ENCODE measurements at regions not wholly inside any gene's neighbourhood (a gene's known extent, or its start where the extent isn't known, plus 50 kb on each side); places are given as distances from the start of the nearest gene placed in this dataset.

GRCh38 chr10:131675104-131675503 lies 225.7 kb upstream of the PPP2R2D start:
- no peak for DNase-seq

More at GRCh38 chr10:131675104-131675503, 225.7 kb upstream of the PPP2R2D start:
- H3K79me2 ChIP-seq (ENCODE audit: insufficient read depth, low read length): no peaks in the 10 kb centered on the region
- H3K27ac Mint-ChIP-seq: no peak overlapping the region
- H3K4me2 ChIP-seq (ENCODE audit: insufficient read depth, insufficient read length, low read length): no peak overlapping the region
- peaks cover 17 to 18% of the 10 kb centered on the region in 2 experiments for H3K9me3 Mint-ChIP-seq
- H4K5ac ChIP-seq (ENCODE audit: insufficient read length, low read depth, low read length): no peak overlapping the region
- H3K4me3 Mint-ChIP-seq: no peak overlapping the region
- no peak for TF ChIP-seq CTCF (conservative IDR thresholded peaks at IDR 0.05)
- H2AK5ac ChIP-seq (ENCODE audit: insufficient read length, low read length): no peak overlapping the region
- no peaks in the 10 kb centered on the region for H3K9me3 ChIP-seq (ENCODE audit: control insufficient read depth, low read depth, low read length)
- no peaks in the 10 kb centered on the region for H3K27me3 ChIP-seq (ENCODE audit: insufficient read depth, low read length)
- H2BK12ac ChIP-seq (ENCODE audit: insufficient read length, low read depth, low read length): no peak overlapping the region
- peaks cover 2 to 18% (median 9%) of the 10 kb centered on the region in 3 experiments; a peak in 5 of 7 replicates for H3K36me3 Mint-ChIP-seq (ENCODE audit: insufficient read depth in 1 of 3, low read depth in 3 of 3)
- no peak overlapping the region for H3K27ac ChIP-seq (ENCODE audit: insufficient read length, low read depth, low read length)
- no peak overlapping the region for H2BK15ac ChIP-seq (ENCODE audit: low read depth, low read length)
- H2BK20ac ChIP-seq (ENCODE audit: low read depth, low read length, poor library complexity, severe bottlenecking): no peak overlapping the region
- no peak overlapping the region for H2AFZ ChIP-seq (ENCODE audit: low read length)
- no peak overlapping the region for H3K56ac ChIP-seq (ENCODE audit: insufficient read length, low read depth, low read length)
- no peak overlapping the region for H3T11ph ChIP-seq (ENCODE audit: low read length)
- H3K79me1 ChIP-seq (ENCODE audit: insufficient read depth, low read depth, low read length, poor library complexity, severe bottlenecking): no peaks in the 10 kb centered on the region
- H2BK5ac ChIP-seq (ENCODE audit: insufficient read length, low read length): no peak overlapping the region
- no peak overlapping the region for H2BK120ac ChIP-seq (ENCODE audit: low read depth, low read length, poor library complexity, severe bottlenecking)
- H3K4me1 ChIP-seq (ENCODE audit: insufficient read depth, low read length): peaks cover 5% of the 10 kb centered on the region; the same call in 1 of the 2 replicates
- H3K23me2 ChIP-seq (ENCODE audit: insufficient read length, low read depth, low read length, poor library complexity, severe bottlenecking): peaks cover 2% of the 10 kb centered on the region
- peaks cover 32 to 34% of the 10 kb centered on the region in 2 experiments for H3K4me1 Mint-ChIP-seq
- no peak overlapping the region for H4K91ac ChIP-seq (ENCODE audit: insufficient read length, low read depth, low read length)
- H4K20me1 ChIP-seq (ENCODE audit: control insufficient read depth, insufficient read depth, insufficient read length): no peaks in the 10 kb centered on the region
- no peak overlapping the region for H3K4ac ChIP-seq (ENCODE audit: low read depth, low read length)
- no peak overlapping the region for H3K18ac ChIP-seq (ENCODE audit: insufficient read length, low read depth, low read length)
- no peak overlapping the region for H3K14ac ChIP-seq (ENCODE audit: insufficient read depth, low read length)
- H3K23ac ChIP-seq (ENCODE audit: insufficient read length, low read depth, low read length): no peak overlapping the region
- peaks cover 31% of the 10 kb centered on the region for H3K27me3 Mint-ChIP-seq (ENCODE audit: low read depth)
- H4K8ac ChIP-seq (replicated peaks; ENCODE audit: insufficient read length, low read depth, low read length): no peak overlapping the region
- WGBS (ENCODE audit: extremely low coverage, insufficient read length, low lambda C conversion rate): no CpG with 5 or more reads among the region's 13 CpGs
- no peak overlapping the region for H3K9ac ChIP-seq (ENCODE audit: extremely low read depth, insufficient read length, low read length)
